Spleen (tissue), 3 donors: ENCODE measurements at regions not wholly inside any gene's neighbourhood (a gene's known extent, or its start where the extent isn't known, plus 50 kb on each side); places are given as distances from the start of the nearest gene placed in this dataset.

Experiments used
- POLR2A ChIP-seq, 3 donors: fragments of 450-650 bp; IDR thresholded peaks; one replicate each; pipeline ENCODE4 v1.5.1; 2017; ENCODE audit warnings: antibody characterized with exemption in 3 of 3, mild to moderate bottlenecking in 1 of 3
- POLR2AphosphoS5 ChIP-seq, 3 donors: sonication (generic); formaldehyde crosslinking; IDR thresholded peaks; one replicate each; pipeline ENCODE4 v1.5.1; 2017; ENCODE audit warnings: antibody characterized with exemption in 3 of 3

- TF ChIP-seq POLR2AphosphoS5 (IDR thresholded peaks at IDR 0.05) (no peak), POLR2A (IDR thresholded peaks at IDR 0.05) (no peak)
Observed at GRCh38 chr21:21762855-21763254, 764.6 kb downstream of the NCAM2 start.
